ENCODE measurements at regions not wholly inside any gene's neighbourhood (a gene's known extent, or its start where the extent isn't known, plus 50 kb on each side); places are given as distances from the start of the nearest gene placed in this dataset.

DNA sequence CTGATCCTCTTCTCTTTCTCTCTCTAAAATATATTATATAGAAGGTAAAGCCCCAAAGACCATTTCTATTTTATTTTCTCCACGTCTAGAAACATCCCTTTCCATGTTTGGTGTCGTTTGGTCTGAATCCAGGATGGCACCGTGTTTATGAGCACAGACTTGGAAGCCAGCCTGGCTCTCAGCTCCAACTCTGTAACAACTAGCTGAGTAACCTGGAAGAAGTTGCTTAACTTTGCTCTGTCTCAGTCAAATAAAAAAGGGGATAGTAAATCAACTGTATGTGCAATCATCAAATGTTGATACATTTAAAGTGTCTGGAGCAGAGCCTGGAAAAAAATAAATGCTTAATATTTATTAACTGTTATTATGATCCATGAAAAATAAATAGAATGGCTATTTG, 249.8 kb upstream of the MAF start:
- no peak for DNase-seq (ENCODE audit: low spot score)
- TF ChIP-seq, protein P1, sequence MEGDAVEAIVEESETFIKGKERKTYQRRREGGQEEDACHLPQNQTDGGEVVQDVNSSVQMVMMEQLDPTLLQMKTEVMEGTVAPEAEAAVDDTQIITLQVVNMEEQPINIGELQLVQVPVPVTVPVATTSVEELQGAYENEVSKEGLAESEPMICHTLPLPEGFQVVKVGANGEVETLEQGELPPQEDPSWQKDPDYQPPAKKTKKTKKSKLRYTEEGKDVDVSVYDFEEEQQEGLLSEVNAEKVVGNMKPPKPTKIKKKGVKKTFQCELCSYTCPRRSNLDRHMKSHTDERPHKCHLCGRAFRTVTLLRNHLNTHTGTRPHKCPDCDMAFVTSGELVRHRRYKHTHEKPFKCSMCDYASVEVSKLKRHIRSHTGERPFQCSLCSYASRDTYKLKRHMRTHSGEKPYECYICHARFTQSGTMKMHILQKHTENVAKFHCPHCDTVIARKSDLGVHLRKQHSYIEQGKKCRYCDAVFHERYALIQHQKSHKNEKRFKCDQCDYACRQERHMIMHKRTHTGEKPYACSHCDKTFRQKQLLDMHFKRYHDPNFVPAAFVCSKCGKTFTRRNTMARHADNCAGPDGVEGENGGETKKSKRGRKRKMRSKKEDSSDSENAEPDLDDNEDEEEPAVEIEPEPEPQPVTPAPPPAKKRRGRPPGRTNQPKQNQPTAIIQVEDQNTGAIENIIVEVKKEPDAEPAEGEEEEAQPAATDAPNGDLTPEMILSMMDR (IDR thresholded peaks at IDR 0.05; ENCODE audit: extremely low read depth, insufficient read depth, missing control alignments): no peak
- in situ Hi-C loops (cut with MboI; ENCODE audit: low pct_unique_long_range_greater_than_20kb, low sequenced_read_pairs, unreplicated experiment): no loop called here

DNA sequence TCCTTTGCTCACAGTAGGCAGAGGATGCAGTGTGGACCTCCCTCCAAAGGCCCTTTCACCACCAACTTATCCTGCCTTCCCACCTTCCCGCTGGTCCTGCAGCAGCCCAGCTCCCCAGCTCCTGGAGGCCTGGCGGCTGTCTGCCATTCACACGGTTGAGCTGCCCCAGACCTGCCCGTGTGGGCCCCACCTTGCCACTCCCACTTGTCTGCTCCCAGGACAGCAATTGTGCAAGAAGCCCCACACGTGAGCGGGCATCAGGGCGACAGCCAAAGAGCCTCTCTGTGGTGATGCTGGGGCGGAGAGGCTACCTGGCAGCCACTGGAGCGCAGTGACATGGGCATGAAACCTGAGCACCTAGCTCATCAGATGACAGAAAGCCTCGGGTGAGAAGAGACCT, 248.6 kb upstream of the MAF start:
- TF ChIP-seq, protein P1 (IDR thresholded peaks at IDR 0.05; ENCODE audit: extremely low read depth, insufficient read depth, missing control alignments): no peak
- DNase-seq (ENCODE audit: low spot score): no peak
- in situ Hi-C loops (cut with MboI; ENCODE audit: low pct_unique_long_range_greater_than_20kb, low sequenced_read_pairs, unreplicated experiment): no loop called here

DNA sequence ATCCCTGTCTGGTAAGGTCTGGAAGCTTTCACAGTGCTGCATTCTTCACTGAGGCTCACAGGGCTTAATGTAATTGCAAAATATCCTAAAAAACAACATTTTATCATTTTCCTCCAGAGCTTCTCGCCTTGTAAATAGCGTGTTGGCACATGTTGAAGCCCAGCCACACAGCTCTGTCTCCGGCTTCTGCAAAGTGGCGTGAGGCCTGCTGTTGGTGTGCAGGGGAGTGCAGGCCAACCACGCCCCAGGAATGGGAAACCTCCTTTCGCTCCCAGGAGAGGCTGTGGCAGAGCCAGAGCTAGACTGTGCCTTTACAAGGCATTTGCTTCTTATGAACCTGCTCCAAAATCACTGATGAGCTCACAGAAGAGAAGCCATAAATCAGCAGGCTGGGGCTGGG, 248.2 kb upstream of the MAF start:
- TF ChIP-seq, protein P1 (IDR thresholded peaks at IDR 0.05; ENCODE audit: extremely low read depth, insufficient read depth, missing control alignments): no peak
- no peak for DNase-seq (ENCODE audit: low spot score)
- in situ Hi-C loops (cut with MboI; ENCODE audit: low pct_unique_long_range_greater_than_20kb, low sequenced_read_pairs, unreplicated experiment): no loop called here

DNA sequence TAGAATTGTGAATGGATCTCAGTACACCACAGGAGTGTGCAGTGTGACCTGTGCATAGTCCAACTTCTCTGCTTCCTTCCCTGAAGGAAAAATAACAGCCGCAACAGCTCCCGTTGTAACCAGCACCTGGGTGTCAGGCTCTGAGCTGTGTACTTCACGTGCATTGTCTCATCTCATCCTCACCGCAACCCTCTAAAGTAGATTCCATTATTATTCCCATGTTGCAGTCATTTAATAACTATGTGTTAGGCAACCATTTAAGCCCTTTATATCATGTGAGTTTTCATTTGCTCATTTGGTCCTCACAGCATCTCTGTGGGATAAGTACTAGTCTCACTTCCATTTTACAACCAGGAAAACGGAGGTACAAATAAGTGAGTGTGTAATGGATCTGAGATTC, 247.0 kb upstream of the MAF start:
- in situ Hi-C loops (cut with MboI; ENCODE audit: low pct_unique_long_range_greater_than_20kb, low sequenced_read_pairs, unreplicated experiment): no loop called here
- DNase-seq (ENCODE audit: low spot score): no peak
- TF ChIP-seq, protein P1 (IDR thresholded peaks at IDR 0.05; ENCODE audit: extremely low read depth, insufficient read depth, missing control alignments): no peak

DNA sequence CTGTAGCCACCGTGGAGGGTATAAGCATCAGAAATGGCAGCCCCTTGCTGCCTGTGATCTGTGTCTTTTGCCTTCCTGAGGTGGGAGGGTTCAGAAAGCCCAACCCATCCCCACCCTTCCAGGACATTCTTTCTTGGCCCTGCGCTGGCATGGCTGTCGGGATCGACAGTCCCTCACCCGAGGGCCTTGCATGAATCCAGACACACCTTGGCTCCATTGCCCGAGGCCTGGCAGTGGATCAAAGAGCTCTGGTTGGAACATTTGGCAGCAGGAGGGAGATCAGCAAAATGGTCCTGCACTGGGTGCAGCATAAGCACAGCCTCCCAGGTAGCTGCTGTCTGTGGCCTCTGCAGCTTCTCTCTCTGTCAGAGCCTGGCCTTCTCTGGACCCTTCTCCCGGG, 246.6 kb upstream of the MAF start:
- in situ Hi-C loops (cut with MboI; ENCODE audit: low pct_unique_long_range_greater_than_20kb, low sequenced_read_pairs, unreplicated experiment): no loop called here
- no peak for DNase-seq (ENCODE audit: low spot score)
- TF ChIP-seq, protein P1 (IDR thresholded peaks at IDR 0.05; ENCODE audit: extremely low read depth, insufficient read depth, missing control alignments): no peak

DNA sequence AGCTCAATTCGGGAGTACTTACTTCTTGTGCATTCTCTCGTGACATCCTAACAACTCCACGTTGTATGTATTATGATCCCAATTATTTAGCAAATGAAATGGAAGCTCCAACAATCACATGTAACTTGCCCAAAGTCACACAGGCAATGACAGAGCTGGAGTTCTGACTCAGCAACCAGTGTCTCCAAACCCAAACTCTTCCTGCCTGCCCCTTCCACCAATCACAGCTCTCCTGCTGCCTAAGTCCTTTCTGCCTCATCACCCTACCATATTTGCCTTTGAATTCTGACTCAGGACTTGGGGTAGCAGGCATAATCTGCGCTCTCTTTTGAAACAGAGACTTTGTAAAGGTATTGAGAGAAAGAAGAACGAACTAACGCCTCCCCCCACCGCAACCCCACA, 245.2 kb upstream of the MAF start:
- DNase-seq (ENCODE audit: low spot score): no peak
- in situ Hi-C loops (cut with MboI; ENCODE audit: low pct_unique_long_range_greater_than_20kb, low sequenced_read_pairs, unreplicated experiment): no loop called here
- TF ChIP-seq, protein P1 (IDR thresholded peaks at IDR 0.05; ENCODE audit: extremely low read depth, insufficient read depth, missing control alignments): no peak

All from GM13977 (cell line).